NB4 (cell line): ENCODE measurements at regions not wholly inside any gene's neighbourhood (a gene's known extent, or its start where the extent isn't known, plus 50 kb on each side); places are given as distances from the start of the nearest gene placed in this dataset.

Experiments used
- MYC ChIP-seq: IDR thresholded peaks from 2 replicates; pipeline ENCODE4 v1.6.1; 2011; ENCODE audit warnings: low read depth, low read length
- POLR2A ChIP-seq: IDR thresholded peaks from 2 replicates; pipeline ENCODE4 v1.6.1; 2011; ENCODE audit warnings: mild to moderate bottlenecking; ENCODE audit not compliant: insufficient read length; ENCODE audit errors: extremely low read depth
- TF ChIP-seq, protein P1 (sequence below): IDR thresholded peaks from one replicate; pipeline ENCODE4 v1.5.1; 2012; ENCODE audit warnings: low read depth, low read length
- TF ChIP-seq, protein P2 (sequence below): IDR thresholded peaks from 2 replicates; pipeline ENCODE4 v1.6.1; 2011; ENCODE audit warnings: low read depth, low read length

DNA sequence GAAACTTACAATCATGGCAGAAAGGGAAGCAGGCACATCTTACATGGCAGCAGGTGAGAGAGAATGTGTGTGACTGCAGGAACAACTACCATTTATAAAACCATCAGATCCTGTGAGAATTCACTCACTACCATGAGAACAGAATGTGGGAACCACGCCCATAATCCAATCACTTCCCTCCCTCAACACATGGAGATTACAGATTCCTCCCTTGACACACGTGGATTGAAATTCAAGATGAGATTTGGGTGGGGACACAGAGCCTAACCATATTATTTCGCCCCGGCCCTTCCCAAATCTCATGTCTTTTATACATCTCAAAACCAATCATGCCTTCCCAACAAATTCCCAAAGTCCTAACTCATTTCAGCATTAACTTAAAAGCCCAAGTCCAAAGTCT is 203.6 kb downstream of the C12orf75 start:
- TF ChIP-seq, protein P1, sequence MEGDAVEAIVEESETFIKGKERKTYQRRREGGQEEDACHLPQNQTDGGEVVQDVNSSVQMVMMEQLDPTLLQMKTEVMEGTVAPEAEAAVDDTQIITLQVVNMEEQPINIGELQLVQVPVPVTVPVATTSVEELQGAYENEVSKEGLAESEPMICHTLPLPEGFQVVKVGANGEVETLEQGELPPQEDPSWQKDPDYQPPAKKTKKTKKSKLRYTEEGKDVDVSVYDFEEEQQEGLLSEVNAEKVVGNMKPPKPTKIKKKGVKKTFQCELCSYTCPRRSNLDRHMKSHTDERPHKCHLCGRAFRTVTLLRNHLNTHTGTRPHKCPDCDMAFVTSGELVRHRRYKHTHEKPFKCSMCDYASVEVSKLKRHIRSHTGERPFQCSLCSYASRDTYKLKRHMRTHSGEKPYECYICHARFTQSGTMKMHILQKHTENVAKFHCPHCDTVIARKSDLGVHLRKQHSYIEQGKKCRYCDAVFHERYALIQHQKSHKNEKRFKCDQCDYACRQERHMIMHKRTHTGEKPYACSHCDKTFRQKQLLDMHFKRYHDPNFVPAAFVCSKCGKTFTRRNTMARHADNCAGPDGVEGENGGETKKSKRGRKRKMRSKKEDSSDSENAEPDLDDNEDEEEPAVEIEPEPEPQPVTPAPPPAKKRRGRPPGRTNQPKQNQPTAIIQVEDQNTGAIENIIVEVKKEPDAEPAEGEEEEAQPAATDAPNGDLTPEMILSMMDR, result no peak
- TF ChIP-seq MYC, result no peak
- no peak for TF ChIP-seq POLR2A
- TF ChIP-seq, protein P2, sequence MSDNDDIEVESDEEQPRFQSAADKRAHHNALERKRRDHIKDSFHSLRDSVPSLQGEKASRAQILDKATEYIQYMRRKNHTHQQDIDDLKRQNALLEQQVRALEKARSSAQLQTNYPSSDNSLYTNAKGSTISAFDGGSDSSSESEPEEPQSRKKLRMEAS, result no peak
